GM12865 (cell line): ENCODE measurements at regions not wholly inside any gene's neighbourhood (a gene's known extent, or its start where the extent isn't known, plus 50 kb on each side); places are given as distances from the start of the nearest gene placed in this dataset.

Experiments used
- DNase-seq: peaks from one replicate; pipeline ENCODE4 v3.0.0; 2010; ENCODE audit warnings: low read depth
- H3K4me3 ChIP-seq: 2 replicates; pipeline ENCODE4 v1.5.1; 2011; ENCODE audit warnings: mild to moderate bottlenecking, low read depth, low read length, control low read depth
- CTCF ChIP-seq: IDR thresholded peaks from 2 replicates; pipeline ENCODE4 v1.5.1; 2011; ENCODE audit warnings: low read length, control low read depth, low read depth, inconsistent platforms; ENCODE audit not compliant: insufficient read depth; ENCODE audit errors: missing control alignments

GRCh38 chr5:116655431-116655830 lies 80.8 kb upstream of the SEMA6A start:
- no peak overlapping the region for H3K4me3 ChIP-seq
- no peak for TF ChIP-seq CTCF
- DNase-seq = no peak

GRCh38 chr5:116654925-116655324 lies 80.3 kb upstream of the SEMA6A start:
- DNase-seq = no peak
- TF ChIP-seq CTCF = no peak
- no peak overlapping the region for H3K4me3 ChIP-seq

- no peak for DNase-seq
- no peak for TF ChIP-seq CTCF
- no peak overlapping the region for H3K4me3 ChIP-seq
Measured at GRCh38 chr5:116652903-116653302, 78.3 kb upstream of the SEMA6A start.

- peak; percentile 85 for DNase-seq
- no peak overlapping the region; the same call in 1 of the 2 replicates for H3K4me3 ChIP-seq
- TF ChIP-seq CTCF = no peak
Measured at GRCh38 chr5:116652196-116652729, 77.6 kb upstream of the SEMA6A start.

GRCh38 chr5:116651653-116652052 lies 77.0 kb upstream of the SEMA6A start:
- DNase-seq = no peak
- TF ChIP-seq CTCF = no peak
- no peak overlapping the region for H3K4me3 ChIP-seq

- no peak overlapping the region for H3K4me3 ChIP-seq
- no peak for DNase-seq
- TF ChIP-seq CTCF = no peak
Measured at GRCh38 chr5:116650964-116651363, 76.3 kb upstream of the SEMA6A start.

- H3K4me3 ChIP-seq = no peak overlapping the region
- no peak for TF ChIP-seq CTCF
- DNase-seq = no peak
Measured at GRCh38 chr5:116650544-116650943, 75.9 kb upstream of the SEMA6A start.
